Natural killer cell (primary cell): ENCODE measurements at regions not wholly inside any gene's neighbourhood (a gene's known extent, or its start where the extent isn't known, plus 50 kb on each side); places are given as distances from the start of the nearest gene placed in this dataset.

Experiments used
- ATAC-seq, 3 donors: fragments of 150-1000 bp in 2 of 3; fragments of 200-7000 bp in 1 of 3; cut with Tn5 transposase; 1 replicate in 1 of 3; 2 replicates in 2 of 3; pipeline ENCODE4 v1.10.0; 2021; ENCODE audit warnings: mild to moderate bottlenecking in 2 of 3, moderate library complexity in 2 of 3
- DNase-seq, 2 donors: peaks; one replicate each; pipeline versions ENCODE4 v3.0.0 to v3.0.0-alpha.2; 2013 to 2021; ENCODE audit warnings: mixed read lengths in 1 of 2
- H3K27ac ChIP-seq: one replicate; pipeline ENCODE4 v1.5.1; 2013; ENCODE audit warnings: mild to moderate bottlenecking, low read length
- H3K27me3 ChIP-seq: one replicate; pipeline ENCODE4 v1.6.1; 2013; ENCODE audit warnings: low read length; ENCODE audit not compliant: control insufficient read depth, insufficient read depth
- H3K36me3 ChIP-seq: one replicate; pipeline ENCODE4 v1.6.1; 2013; ENCODE audit warnings: low read length; ENCODE audit not compliant: control insufficient read depth, insufficient read depth
- H3K4me1 ChIP-seq: one replicate; pipeline ENCODE4 v1.6.1; 2013; ENCODE audit warnings: low read length; ENCODE audit not compliant: control insufficient read depth, insufficient read depth
- H3K4me3 ChIP-seq: one replicate; pipeline ENCODE4 v1.5.1; 2013; ENCODE audit warnings: low read length
- H3K9me3 ChIP-seq: one replicate; pipeline ENCODE4 v1.6.1; 2013; ENCODE audit warnings: low read length; ENCODE audit not compliant: control insufficient read depth, insufficient read depth
- H3K27ac Mint-ChIP-seq, 2 donors: one replicate each; pipeline ENCODE4 v1.8.0; 2022; ENCODE audit warnings: mild to moderate bottlenecking in 2 of 2, mixed read lengths in 2 of 2, moderate library complexity in 1 of 2
- H3K27me3 Mint-ChIP-seq, 2 donors: one replicate each; pipeline ENCODE4 v1.8.0; 2022; ENCODE audit warnings: low read depth in 2 of 2, mixed read lengths in 2 of 2
- H3K36me3 Mint-ChIP-seq: one replicate; pipeline ENCODE4 v1.8.0; 2022; ENCODE audit warnings: mixed read lengths
- H3K4me1 Mint-ChIP-seq, 2 donors: one replicate each; pipeline ENCODE4 v1.8.0; 2022; ENCODE audit warnings: mixed read lengths in 2 of 2
- H3K4me3 Mint-ChIP-seq: one replicate; pipeline ENCODE4 v1.8.0; 2022; ENCODE audit warnings: mild to moderate bottlenecking, moderate library complexity, mixed read lengths
- H3K9me3 Mint-ChIP-seq, 2 donors: one replicate each; pipeline ENCODE4 v1.8.0; 2022; ENCODE audit warnings: mixed read lengths in 2 of 2
- CTCF ChIP-seq: fragments of 200-600 bp; IDR thresholded peaks from one replicate; pipeline ENCODE4 v1.8.0; 2022; ENCODE audit warnings: antibody characterized with exemption
- whole genome bisulfite sequencing: methylation state at CpG from one replicate; pipeline ENCODE4 v1.1.7; 2013; ENCODE audit warnings: missing lambda C conversion rate; ENCODE audit not compliant: insufficient coverage; 5-methylcytosine and 5-hydroxymethylcytosine counted together
- intact Hi-C: fragments of 100-400 bp; cut with micrococcal nuclease; formaldehyde crosslinking; loops from one replicate; pipeline ENCODE4 v1.14.2; 2022

GRCh38 chr6:90689172-90689571 lies 102.3 kb upstream of the MAP3K7 start:
- Histone ChIP-seq H3K27ac (no peak overlapping the region), H3K9me3 (no peaks in the 10 kb centered on the region), H3K4me3 (no peak overlapping the region), H3K4me1 (no peaks in the 10 kb centered on the region), H3K27me3 (no peaks in the 10 kb centered on the region), H3K36me3 (no peaks in the 10 kb centered on the region)
- intact Hi-C loops = no loop called here
- no peak overlapping the region for H3K4me3 Mint-ChIP-seq
- no peak for DNase-seq
- H3K4me1 Mint-ChIP-seq = no peaks in the 10 kb centered on the region
- no peak for ATAC-seq
- no peaks in the 10 kb centered on the region for H3K36me3 Mint-ChIP-seq
- H3K27me3 Mint-ChIP-seq = peaks cover 17% of the 10 kb centered on the region in 2 donors
- peaks cover 0 to 3% of the 10 kb centered on the region in 2 donors for H3K9me3 Mint-ChIP-seq
- H3K27ac Mint-ChIP-seq = no peak overlapping the region
- TF ChIP-seq CTCF = no peak

- Histone ChIP-seq H3K4me1 (no peaks in the 10 kb centered on the region), H3K36me3 (no peaks in the 10 kb centered on the region), H3K4me3 (no peak overlapping the region), H3K27ac (no peak overlapping the region), H3K27me3 (no peaks in the 10 kb centered on the region), H3K9me3 (no peaks in the 10 kb centered on the region)
- H3K9me3 Mint-ChIP-seq = peaks cover 0 to 3% of the 10 kb centered on the region in 2 donors
- ATAC-seq (no peak), DNase-seq (no peak)
- H3K4me1 Mint-ChIP-seq = no peaks in the 10 kb centered on the region
- WGBS = 75% methylated on average over 2 of the region's 3 CpGs
- TF ChIP-seq CTCF = no peak
- H3K36me3 Mint-ChIP-seq = no peaks in the 10 kb centered on the region
- no peak overlapping the region for H3K27ac Mint-ChIP-seq
- intact Hi-C loops = no loop called here
- no peak overlapping the region for H3K4me3 Mint-ChIP-seq
- H3K27me3 Mint-ChIP-seq = peaks cover 17% of the 10 kb centered on the region in 2 donors
Measured at GRCh38 chr6:90687775-90688380, 101.0 kb upstream of the MAP3K7 start.

- no peaks in the 10 kb centered on the region for H3K36me3 ChIP-seq
- no peaks in the 10 kb centered on the region for H3K4me1 ChIP-seq
- no peak overlapping the region for H3K27ac Mint-ChIP-seq
- no peaks in the 10 kb centered on the region for H3K27me3 ChIP-seq
- WGBS = 77% methylated on average over 2 of the region's 2 CpGs
- no peaks in the 10 kb centered on the region for H3K9me3 ChIP-seq
- no peak overlapping the region for H3K4me3 Mint-ChIP-seq
- H3K27ac ChIP-seq = no peak overlapping the region
- H3K4me1 Mint-ChIP-seq = no peaks in the 10 kb centered on the region
- H3K27me3 Mint-ChIP-seq = peaks cover 12 to 50% of the 10 kb centered on the region in 2 donors
- no peak for TF ChIP-seq CTCF
- intact Hi-C loops = no loop called here
- ATAC-seq (no peak), DNase-seq (no peak)
- no peak overlapping the region for H3K4me3 ChIP-seq
- no peaks in the 10 kb centered on the region for H3K9me3 Mint-ChIP-seq
- no peaks in the 10 kb centered on the region for H3K36me3 Mint-ChIP-seq
Measured at GRCh38 chr6:90681863-90682262, 95.0 kb upstream of the MAP3K7 start.

GRCh38 chr6:90678049-90678779 lies 91.3 kb upstream of the MAP3K7 start:
- H3K4me1 ChIP-seq = no peaks in the 10 kb centered on the region
- peaks cover 10 to 38% of the 10 kb centered on the region in 2 donors for H3K27me3 Mint-ChIP-seq
- no peak for TF ChIP-seq CTCF
- no peak overlapping the region for H3K4me3 ChIP-seq
- H3K4me1 Mint-ChIP-seq = no peaks in the 10 kb centered on the region
- H3K36me3 ChIP-seq = no peaks in the 10 kb centered on the region
- no peak for DNase-seq
- H3K36me3 Mint-ChIP-seq = no peaks in the 10 kb centered on the region
- H3K27me3 ChIP-seq = no peaks in the 10 kb centered on the region
- no peak overlapping the region for H3K4me3 Mint-ChIP-seq
- H3K27ac Mint-ChIP-seq = no peak overlapping the region
- no peaks in the 10 kb centered on the region for H3K9me3 Mint-ChIP-seq
- no peak overlapping the region for H3K27ac ChIP-seq
- ATAC-seq = no peak
- H3K9me3 ChIP-seq = no peaks in the 10 kb centered on the region
- intact Hi-C loops = no loop called here
- 90% methylated on average over 10 of the region's 10 CpGs for WGBS
